ENCODE measurements at regions not wholly inside any gene's neighbourhood (a gene's known extent, or its start where the extent isn't known, plus 50 kb on each side); places are given as distances from the start of the nearest gene placed in this dataset.

- dilution Hi-C loops (cut with MboI; ENCODE audit: extremely low pct_ligation_motif_present, low sequenced_read_pairs): no loop called here
- ChIA-PET CTCF (no interaction called here), POLR2A (no interaction called here)
- Histone ChIP-seq H3K36me3 (ENCODE audit: control insufficient read depth in 2 of 2, extremely low read depth in 1 of 2, insufficient read depth in 2 of 2, low read length in 2 of 2) (no peaks in the 10 kb centered on the region), H3K27me3 (ENCODE audit: control insufficient read depth in 2 of 2, insufficient read depth in 2 of 2, low read length in 2 of 2) (no peaks in the 10 kb centered on the region), H4K20me1 (replicated peaks; ENCODE audit: control insufficient read depth, extremely low read depth, insufficient read depth, low read length) (no peaks in the 10 kb centered on the region), H3K9me1 (replicated peaks; ENCODE audit: control insufficient read depth, extremely low read depth, insufficient read depth, low read length) (no peaks in the 10 kb centered on the region), H3K4me3 (replicated peaks in 1 of 3; ENCODE audit: insufficient read depth in 1 of 3, low read depth in 1 of 3, low read length in 3 of 3) (no peak overlapping the region), H3K4me2 (ENCODE audit: insufficient read depth, low read length) (no peak overlapping the region), H3K9ac (replicated peaks; ENCODE audit: extremely low read depth, insufficient read depth, low read length) (no peak overlapping the region), H3K9me3 (replicated peaks; ENCODE audit: control insufficient read depth, insufficient read depth, low read length) (no peaks in the 10 kb centered on the region), H3K4me1 (ENCODE audit: control insufficient read depth, extremely low read depth, insufficient read depth, low read length) (no peaks in the 10 kb centered on the region), H3K79me2 (ENCODE audit: control insufficient read depth, insufficient read depth, low read length) (no peaks in the 10 kb centered on the region), H3K27ac (ENCODE audit: insufficient read depth, low read depth, low read length) (no peak overlapping the region), H2AFZ (ENCODE audit: low read depth, low read length) (no peak overlapping the region)
- no peak for TF ChIP-seq POLR2A (IDR thresholded peaks at IDR 0.05; ENCODE audit: low read depth, low read length)
- TF ChIP-seq MAX (IDR thresholded peaks at IDR 0.05; ENCODE audit: insufficient read depth, insufficient read length): no peak
- no peak for TF ChIP-seq JUN (IDR thresholded peaks at IDR 0.05; ENCODE audit: borderline replicate concordance, insufficient read depth, insufficient read length, low read depth)
- no peak for TF ChIP-seq CTCF (IDR thresholded peaks at IDR 0.05; ENCODE audit: extremely low read depth in 1 of 2, insufficient read depth in 1 of 2, low read depth in 1 of 2, low read length in 2 of 2)
- no peak for TF ChIP-seq FOS (IDR thresholded peaks at IDR 0.05; ENCODE audit: borderline replicate concordance, insufficient read depth, low read length)
- no peak for TF ChIP-seq POLR2AphosphoS5 (IDR thresholded peaks at IDR 0.05; ENCODE audit: insufficient read depth, low read depth, low read length)
- TF ChIP-seq EZH2 (IDR thresholded peaks at IDR 0.05; ENCODE audit: borderline replicate concordance, low read depth, low read length, severe bottlenecking): no peak
- TF ChIP-seq MYC (IDR thresholded peaks at IDR 0.05; ENCODE audit: low read depth, low read length): no peak
- TF ChIP-seq GATA2 (IDR thresholded peaks at IDR 0.05; ENCODE audit: insufficient read depth, insufficient read length, low read depth, low read length): no peak
- no peak for DNase-seq (ENCODE audit: low read depth, low spot score)
- BruUV-seq (replicated peaks): no TSS peak
- FAIRE-seq: no peak
- intact Hi-C loops (cut with micrococcal nuclease): no loop called here
Observed at GRCh38 chr1:194705123-194705854, 1518.9 kb upstream of the B3GALT2 start.
